Right atrium auricular region (tissue), 2 donors: ENCODE measurements at regions not wholly inside any gene's neighbourhood (a gene's known extent, or its start where the extent isn't known, plus 50 kb on each side); places are given as distances from the start of the nearest gene placed in this dataset.
A peak's percentile ranks its signal among the peaks of the same experiment; 100 is the strongest.

Source experiments
- DNase-seq: peaks from one replicate; pipeline ENCODE4 v3.0.0-alpha.2; 2019; ENCODE audit warnings: low spot score
- H3K27ac ChIP-seq, 2 donors: fragments of 200-600 bp; sonication (generic); 1 replicate in 1 of 2; 2 replicates in 1 of 2; pipeline ENCODE4 v1.5.1; 2016 to 2019
- H3K27me3 ChIP-seq, 2 donors: fragments of 200-600 bp; sonication (generic); one replicate each; pipeline versions ENCODE4 v1.5.1 to v1.6.0; 2017 to 2019
- H3K36me3 ChIP-seq: fragments of 200-600 bp; sonication (generic); one replicate; pipeline ENCODE4 v1.5.1; 2016
- H3K4me1 ChIP-seq, 2 donors: fragments of 200-600 bp; sonication (generic); one replicate each; pipeline versions ENCODE4 v1.5.1 to v1.6.0; 2017 to 2019
- H3K4me3 ChIP-seq, 2 donors: fragments of 200-600 bp; sonication (generic); 1 replicate in 1 of 2; 2 replicates in 1 of 2; pipeline ENCODE4 v1.5.1; 2017 to 2019; ENCODE audit warnings: mild to moderate bottlenecking in 1 of 2, moderate library complexity in 1 of 2
- H3K9me3 ChIP-seq, 2 donors: fragments of 200-600 bp; sonication (generic); one replicate each; pipeline ENCODE4 v1.5.1; 2019
- CTCF ChIP-seq, 2 donors: fragments of 200-600 bp; sonication (generic); IDR thresholded peaks; one replicate each; pipeline ENCODE4 v1.5.1; 2019; ENCODE audit warnings: antibody characterized with exemption in 2 of 2

- no peak for DNase-seq
- no peak for TF ChIP-seq CTCF (IDR thresholded peaks at IDR 0.05)
- H3K27me3 ChIP-seq = no peaks in the 10 kb centered on the region
- H3K4me1 ChIP-seq = peaks cover 0 to 45% of the 10 kb centered on the region in 2 donors
- H3K4me3 ChIP-seq = no peak overlapping the region
- no peaks in the 10 kb centered on the region for H3K36me3 ChIP-seq
- peak overlapping the region in 1 of 2 donors; percentile 15 for H3K27ac ChIP-seq
- no peaks in the 10 kb centered on the region for H3K9me3 ChIP-seq
These were observed 99.5 kb upstream of the TSPAN2 start for GRCh38 chr1:115188680-115189395.

- H3K36me3 ChIP-seq = no peaks in the 10 kb centered on the region
- H3K4me1 ChIP-seq = peaks cover 0 to 54% of the 10 kb centered on the region in 2 donors
- H3K4me3 ChIP-seq = no peak overlapping the region
- no peaks in the 10 kb centered on the region for H3K27me3 ChIP-seq
- H3K9me3 ChIP-seq = no peaks in the 10 kb centered on the region
- H3K27ac ChIP-seq = no peak overlapping the region
- TF ChIP-seq CTCF (IDR thresholded peaks at IDR 0.05) = no peak
- DNase-seq = no peak
These were observed 97.5 kb upstream of the TSPAN2 start for GRCh38 chr1:115186711-115187265.

GRCh38 chr1:115185336-115185735 is 96.0 kb upstream of the TSPAN2 start:
- no peaks in the 10 kb centered on the region for H3K9me3 ChIP-seq
- no peak overlapping the region for H3K4me3 ChIP-seq
- no peak for TF ChIP-seq CTCF (IDR thresholded peaks at IDR 0.05)
- peak overlapping the region; percentile 83 to 87 for H3K27ac ChIP-seq
- no peaks in the 10 kb centered on the region for H3K27me3 ChIP-seq
- no peak for DNase-seq
- no peaks in the 10 kb centered on the region for H3K36me3 ChIP-seq
- peaks cover 0 to 54% of the 10 kb centered on the region in 2 donors for H3K4me1 ChIP-seq

- H3K4me1 ChIP-seq = peaks cover 0 to 50% of the 10 kb centered on the region in 2 donors
- no peaks in the 10 kb centered on the region for H3K36me3 ChIP-seq
- DNase-seq = peak; percentile 68
- no peak for TF ChIP-seq CTCF (IDR thresholded peaks at IDR 0.05)
- no peak overlapping the region for H3K4me3 ChIP-seq
- H3K27ac ChIP-seq = peak overlapping the region; percentile 83 to 87
- no peaks in the 10 kb centered on the region for H3K27me3 ChIP-seq
- H3K9me3 ChIP-seq = no peaks in the 10 kb centered on the region
These were observed 95.6 kb upstream of the TSPAN2 start for GRCh38 chr1:115184951-115185331.

GRCh38 chr1:115184260-115184950 is 95.1 kb upstream of the TSPAN2 start:
- no peak for TF ChIP-seq CTCF (IDR thresholded peaks at IDR 0.05)
- no peak for DNase-seq
- no peaks in the 10 kb centered on the region for H3K36me3 ChIP-seq
- no peak overlapping the region for H3K4me3 ChIP-seq
- H3K27me3 ChIP-seq = no peaks in the 10 kb centered on the region
- peak overlapping the region; percentile 83 to 87 for H3K27ac ChIP-seq
- H3K4me1 ChIP-seq = peaks cover 0 to 46% of the 10 kb centered on the region in 2 donors
- H3K9me3 ChIP-seq = no peaks in the 10 kb centered on the region
